H9 (cell line): ENCODE measurements at regions not wholly inside any gene's neighbourhood (a gene's known extent, or its start where the extent isn't known, plus 50 kb on each side); places are given as distances from the start of the nearest gene placed in this dataset.

Experiments used
- DNase-seq: peaks from one replicate; pipeline ENCODE4 v3.0.0-alpha.2; 2017
- H2AFZ ChIP-seq: one replicate; pipeline ENCODE4 v1.6.1; 2013; ENCODE audit warnings: mild to moderate bottlenecking, low read length, control low read depth, moderate library complexity
- H2AK5ac ChIP-seq: 2 replicates; pipeline ENCODE4 v1.6.1; 2013; ENCODE audit warnings: low read length, control low read depth, mixed read lengths; ENCODE audit not compliant: insufficient read length
- H2BK120ac ChIP-seq: one replicate; pipeline ENCODE4 v1.6.1; 2013; ENCODE audit warnings: low read depth, mild to moderate bottlenecking, low read length, control low read depth, inconsistent platforms; ENCODE audit not compliant: poor library complexity, severe bottlenecking
- H2BK12ac ChIP-seq: 2 replicates; pipeline ENCODE4 v1.6.1; 2013; ENCODE audit warnings: low read length, control low read depth, mixed read lengths, low read depth; ENCODE audit not compliant: insufficient read length
- H2BK15ac ChIP-seq: 2 replicates; pipeline ENCODE4 v1.6.1; 2013; ENCODE audit warnings: low read depth, low read length, control low read depth
- H2BK20ac ChIP-seq: one replicate; pipeline ENCODE4 v1.6.1; 2013; ENCODE audit warnings: low read depth, mild to moderate bottlenecking, low read length, control low read depth, inconsistent platforms; ENCODE audit not compliant: poor library complexity, severe bottlenecking
- H2BK5ac ChIP-seq: 2 replicates; pipeline ENCODE4 v1.6.1; 2013; ENCODE audit warnings: low read length, control low read depth, mixed read lengths; ENCODE audit not compliant: insufficient read length
- H3K14ac ChIP-seq: 2 replicates; pipeline ENCODE4 v1.6.1; 2013; ENCODE audit warnings: low read length, control low read depth; ENCODE audit not compliant: insufficient read depth
- H3K18ac ChIP-seq: 2 replicates; pipeline ENCODE4 v1.6.1; 2013; ENCODE audit warnings: low read depth, mild to moderate bottlenecking, mixed read lengths, low read length, control low read depth; ENCODE audit not compliant: insufficient read length
- H3K23ac ChIP-seq: 2 replicates; pipeline ENCODE4 v1.6.1; 2013; ENCODE audit warnings: low read length, control low read depth, mixed read lengths, low read depth; ENCODE audit not compliant: insufficient read length
- H3K23me2 ChIP-seq: 2 replicates; pipeline ENCODE4 v1.6.1; 2013; ENCODE audit warnings: low read depth, mild to moderate bottlenecking, mixed read lengths, low read length, control low read depth; ENCODE audit not compliant: insufficient read length, poor library complexity, severe bottlenecking
- H3K27ac ChIP-seq: 2 replicates; pipeline ENCODE4 v1.5.1; 2013; ENCODE audit warnings: low read length, control low read depth, mixed read lengths, low read depth; ENCODE audit not compliant: insufficient read length
- H3K27me3 ChIP-seq: 2 replicates; pipeline ENCODE4 v1.6.1; 2013; ENCODE audit warnings: low read length, control low read depth, inconsistent platforms; ENCODE audit not compliant: insufficient read depth
- H3K4ac ChIP-seq: 2 replicates; pipeline ENCODE4 v1.6.1; 2013; ENCODE audit warnings: low read depth, mild to moderate bottlenecking, control low read depth, inconsistent platforms, low read length, moderate library complexity
- H3K4me1 ChIP-seq: 2 replicates; pipeline ENCODE4 v1.6.1; 2013; ENCODE audit warnings: low read length, control low read depth, inconsistent platforms; ENCODE audit not compliant: insufficient read depth
- H3K4me2 ChIP-seq: 2 replicates; pipeline ENCODE4 v1.6.1; 2013; ENCODE audit warnings: low read length, control low read depth, mixed read lengths; ENCODE audit not compliant: insufficient read length, insufficient read depth
- H3K56ac ChIP-seq: 2 replicates; pipeline ENCODE4 v1.6.1; 2013; ENCODE audit warnings: low read depth, mild to moderate bottlenecking, mixed read lengths, low read length, control low read depth; ENCODE audit not compliant: insufficient read length
- H3K79me1 ChIP-seq: 2 replicates; pipeline ENCODE4 v1.6.1; 2013; ENCODE audit warnings: low read depth, mild to moderate bottlenecking, moderate library complexity, low read length, control low read depth, inconsistent platforms; ENCODE audit not compliant: insufficient read depth, poor library complexity, severe bottlenecking
- H3K79me2 ChIP-seq: 2 replicates; pipeline ENCODE4 v1.6.1; 2013; ENCODE audit warnings: low read length, control low read depth, inconsistent platforms; ENCODE audit not compliant: insufficient read depth
- H3K9ac ChIP-seq: 2 replicates; pipeline ENCODE4 v1.6.1; 2013; ENCODE audit warnings: low read length, control low read depth, mixed read lengths; ENCODE audit not compliant: insufficient read length; ENCODE audit errors: extremely low read depth
- H3K9me3 ChIP-seq: one replicate; pipeline ENCODE4 v1.6.1; 2013; ENCODE audit warnings: low read depth, low read length, inconsistent platforms; ENCODE audit not compliant: control insufficient read depth
- H3T11ph ChIP-seq: one replicate; pipeline ENCODE4 v1.6.1; 2013; ENCODE audit warnings: mild to moderate bottlenecking, low read length, control low read depth, inconsistent platforms
- H4K20me1 ChIP-seq: one replicate; pipeline ENCODE4 v1.6.1; 2013; ENCODE audit not compliant: control insufficient read depth, insufficient read length, insufficient read depth
- H4K5ac ChIP-seq: 2 replicates; pipeline ENCODE4 v1.6.1; 2013; ENCODE audit warnings: low read depth, mild to moderate bottlenecking, mixed read lengths, low read length, control low read depth; ENCODE audit not compliant: insufficient read length
- H4K8ac ChIP-seq: replicated peaks from 2 replicates; pipeline ENCODE4 v1.6.1; 2013; ENCODE audit warnings: low read length, control low read depth, mixed read lengths, low read depth; ENCODE audit not compliant: insufficient read length
- H4K91ac ChIP-seq: 2 replicates; pipeline ENCODE4 v1.6.1; 2013; ENCODE audit warnings: low read depth, mild to moderate bottlenecking, moderate library complexity, mixed read lengths, low read length, control low read depth; ENCODE audit not compliant: insufficient read length
- H3K27ac Mint-ChIP-seq, 3 experiments: 2 replicates in 2 of 3; 3 replicates in 1 of 3; pipeline ENCODE4 v1.8.0; 2020 to 2021; ENCODE audit warnings: mixed read lengths in 3 of 3, mild to moderate bottlenecking in 1 of 3, moderate library complexity in 1 of 3
- H3K27me3 Mint-ChIP-seq: 2 replicates; pipeline ENCODE4 v1.8.0; 2021; ENCODE audit warnings: low read depth, mild to moderate bottlenecking, moderate library complexity, mixed read lengths
- H3K36me3 Mint-ChIP-seq, 3 experiments: 2 replicates in 2 of 3; 3 replicates in 1 of 3; pipeline ENCODE4 v1.8.0; 2020 to 2021; ENCODE audit warnings: low read depth in 3 of 3, mixed read lengths in 3 of 3; ENCODE audit not compliant: insufficient read depth in 1 of 3
- H3K4me1 Mint-ChIP-seq, 2 experiments: 2 replicates each; pipeline ENCODE4 v1.8.0; 2020; ENCODE audit warnings: mixed read lengths in 2 of 2
- H3K4me3 Mint-ChIP-seq, 2 experiments: 2 replicates in 1 of 2; 3 replicates in 1 of 2; pipeline ENCODE4 v1.8.0; 2020 to 2021; ENCODE audit warnings: mild to moderate bottlenecking in 2 of 2, mixed read lengths in 2 of 2, moderate library complexity in 1 of 2
- H3K9me3 Mint-ChIP-seq, 2 experiments: 2 replicates in 1 of 2; 3 replicates in 1 of 2; pipeline ENCODE4 v1.8.0; 2020; ENCODE audit warnings: mild to moderate bottlenecking in 2 of 2, mixed read lengths in 2 of 2, moderate library complexity in 1 of 2
- CTCF ChIP-seq: fragments of 200-600 bp; sonication (generic); conservative IDR thresholded peaks from 3 replicates; pipeline ENCODE4 v1.8.0; 2021; ENCODE audit warnings: antibody characterized with exemption, mild to moderate bottlenecking
- WGBS: extraction: QIAGEN DNeasy Blood & Tissue Kit; methylation state at CpG from one replicate; pipeline ENCODE4 v1.1.7; 2013; ENCODE audit warnings: missing lambda C conversion rate, low lambda C conversion rate, mixed read lengths; ENCODE audit not compliant: insufficient read length; ENCODE audit errors: extremely low coverage; 5-methylcytosine and 5-hydroxymethylcytosine counted together

GRCh38 chr9:107153336-107153735 is 129.7 kb upstream of the RAD23B start:
- Histone ChIP-seq H2AK5ac (no peak overlapping the region), H2AFZ (no peak overlapping the region), H3K9me3 (no peaks in the 10 kb centered on the region), H3K9ac (no peak overlapping the region), H3K4me1 (no peaks in the 10 kb centered on the region), H3K4ac (no peak overlapping the region), H3K4me2 (no peak overlapping the region), H3K23me2 (no peaks in the 10 kb centered on the region), H2BK15ac (no peak overlapping the region), H3K18ac (no peak overlapping the region), H3K27me3 (no peaks in the 10 kb centered on the region), H3K79me1 (no peaks in the 10 kb centered on the region), H3K23ac (no peak overlapping the region), H3T11ph (no peak overlapping the region), H2BK12ac (no peak overlapping the region), H2BK120ac (no peak overlapping the region), H3K27ac (no peak overlapping the region), H3K79me2 (no peaks in the 10 kb centered on the region), H3K14ac (no peak overlapping the region), H4K20me1 (no peaks in the 10 kb centered on the region), H4K91ac (no peak overlapping the region), H4K5ac (no peak overlapping the region), H2BK20ac (no peak overlapping the region), H4K8ac (no peak overlapping the region), H3K56ac (no peak overlapping the region), H2BK5ac (no peak overlapping the region)
- Mint-ChIP-seq H3K27ac (no peak overlapping the region), H3K4me3 (no peak overlapping the region), H3K4me1 (peaks cover 10% of the 10 kb centered on the region in 2 experiments), H3K36me3 (peaks cover 0 to 4% (median 0%) of the 10 kb centered on the region in 3 experiments; a peak in 2 of 7 replicates), H3K9me3 (peaks cover 3% of the 10 kb centered on the region in 2 experiments; a peak in 2 of 5 replicates), H3K27me3 (peaks cover 2% of the 10 kb centered on the region; the same call in 1 of the 2 replicates)
- no peak for DNase-seq
- TF ChIP-seq CTCF, result no peak
- no CpG with 5 or more reads among the region's 3 CpGs for WGBS
